ENCODE measurements at regions not wholly inside any gene's neighbourhood (a gene's known extent, or its start where the extent isn't known, plus 50 kb on each side); places are given as distances from the start of the nearest gene placed in this dataset.
"Not testable (repeated sequence)": the region's sequence is repeated elsewhere in the genome, so short reads cannot be mapped to it uniquely, and the experiment has no call there.

- DNase-seq: no peak
- Histone ChIP-seq H3K27me3 (ENCODE audit: insufficient read depth, low read depth, severe bottlenecking) (no peaks in the 10 kb centered on the region), H3K36me3 (no peaks in the 10 kb centered on the region), H3K9me3 (ENCODE audit: severe bottlenecking) (no peaks in the 10 kb centered on the region), H3K4me3 (ENCODE audit: low read depth, low read length) (no peak overlapping the region), H3K27ac (no peak overlapping the region)
- no peak for TF ChIP-seq CTCF (IDR thresholded peaks at IDR 0.05; ENCODE audit: low read depth, low read length)
These were observed 305.7 kb downstream of the FZD1 start for GRCh38 chr7:91569728-91570457.

- H3K4me3 ChIP-seq (ENCODE audit: low read depth, low read length): no peak overlapping the region
These were observed 306.3 kb downstream of the FZD1 start for GRCh38 chr7:91570560-91570959.

GRCh38 chr7:91571601-91572000 lies 307.4 kb downstream of the FZD1 start:
- Histone ChIP-seq H3K27ac (no peak overlapping the region), H3K4me3 (ENCODE audit: low read depth, low read length) (no peak overlapping the region), H3K36me3 (no peaks in the 10 kb centered on the region), H3K27me3 (ENCODE audit: insufficient read depth, low read depth, severe bottlenecking) (no peaks in the 10 kb centered on the region), H3K9me3 (ENCODE audit: severe bottlenecking) (no peaks in the 10 kb centered on the region)
- no peak for TF ChIP-seq CTCF (IDR thresholded peaks at IDR 0.05; ENCODE audit: low read depth, low read length)
- no peak for DNase-seq

More at GRCh38 chr7:91570560-91570959, 306.3 kb downstream of the FZD1 start:
- Histone ChIP-seq H3K36me3 (no peaks in the 10 kb centered on the region), H3K27ac (no peak overlapping the region), H3K27me3 (ENCODE audit: insufficient read depth, low read depth, severe bottlenecking) (no peaks in the 10 kb centered on the region), H3K9me3 (ENCODE audit: severe bottlenecking) (no peaks in the 10 kb centered on the region)
- no peak for DNase-seq
- TF ChIP-seq CTCF (IDR thresholded peaks at IDR 0.05; ENCODE audit: low read depth, low read length): no peak

- Histone ChIP-seq H3K27ac (no peak overlapping the region), H3K36me3 (no peaks in the 10 kb centered on the region), H3K27me3 (ENCODE audit: insufficient read depth, low read depth, severe bottlenecking) (no peaks in the 10 kb centered on the region), H3K4me3 (ENCODE audit: low read depth, low read length) (no peak overlapping the region), H3K9me3 (ENCODE audit: severe bottlenecking) (no peaks in the 10 kb centered on the region)
- DNase-seq: no peak
- TF ChIP-seq CTCF (IDR thresholded peaks at IDR 0.05; ENCODE audit: low read depth, low read length): no peak
These were observed 307.1 kb downstream of the MTERF1 start for GRCh38 chr7:91573405-91573804.

GRCh38 chr7:91576459-91576858 lies 304.0 kb downstream of the MTERF1 start:
- not testable (repeated sequence) for H3K9me3 ChIP-seq (ENCODE audit: severe bottlenecking); H3K4me3 ChIP-seq (ENCODE audit: low read depth, low read length); H3K27me3 ChIP-seq (ENCODE audit: insufficient read depth, low read depth, severe bottlenecking); DNase-seq; H3K36me3 ChIP-seq; H3K27ac ChIP-seq

GRCh38 chr7:91579837-91580236 lies 300.7 kb downstream of the MTERF1 start:
- H3K4me3 ChIP-seq (ENCODE audit: low read depth, low read length): no peak overlapping the region
- TF ChIP-seq CTCF (IDR thresholded peaks at IDR 0.05; ENCODE audit: low read depth, low read length): no peak
- DNase-seq: no peak

More at GRCh38 chr7:91579837-91580236, 300.7 kb downstream of the MTERF1 start:
- H3K27me3 ChIP-seq (ENCODE audit: insufficient read depth, low read depth, severe bottlenecking): no peaks in the 10 kb centered on the region
- H3K36me3 ChIP-seq: no peaks in the 10 kb centered on the region
- no peak overlapping the region for H3K27ac ChIP-seq
- H3K9me3 ChIP-seq (ENCODE audit: severe bottlenecking): no peaks in the 10 kb centered on the region
